ENCODE measurements at regions not wholly inside any gene's neighbourhood (a gene's known extent, or its start where the extent isn't known, plus 50 kb on each side); places are given as distances from the start of the nearest gene placed in this dataset.

DNA sequence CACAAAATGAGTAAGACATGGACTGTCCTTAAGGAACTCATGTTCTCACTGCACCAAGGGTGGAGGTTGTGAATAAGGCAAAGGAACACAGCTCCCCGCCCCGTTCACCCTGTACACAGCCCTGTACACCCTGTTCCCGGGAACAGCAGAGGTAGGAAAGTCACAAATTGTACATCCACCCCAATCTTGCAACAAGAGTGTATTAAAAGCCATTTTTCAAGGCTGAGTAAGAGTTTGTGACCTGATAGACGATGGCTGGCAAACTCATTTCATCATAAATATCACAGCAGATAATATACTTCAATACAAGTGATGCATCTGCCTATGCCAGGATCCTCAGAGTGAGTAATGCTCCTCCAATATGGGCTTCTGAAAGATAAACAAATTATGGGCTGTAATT, 52.5 kb upstream of the CAMK1G start:
- no peak overlapping the region for H3K4me3 ChIP-seq (ENCODE audit: low read length)
- DNase-seq (ENCODE audit: low read depth): peak; percentile 54
- TF ChIP-seq, protein P1, sequence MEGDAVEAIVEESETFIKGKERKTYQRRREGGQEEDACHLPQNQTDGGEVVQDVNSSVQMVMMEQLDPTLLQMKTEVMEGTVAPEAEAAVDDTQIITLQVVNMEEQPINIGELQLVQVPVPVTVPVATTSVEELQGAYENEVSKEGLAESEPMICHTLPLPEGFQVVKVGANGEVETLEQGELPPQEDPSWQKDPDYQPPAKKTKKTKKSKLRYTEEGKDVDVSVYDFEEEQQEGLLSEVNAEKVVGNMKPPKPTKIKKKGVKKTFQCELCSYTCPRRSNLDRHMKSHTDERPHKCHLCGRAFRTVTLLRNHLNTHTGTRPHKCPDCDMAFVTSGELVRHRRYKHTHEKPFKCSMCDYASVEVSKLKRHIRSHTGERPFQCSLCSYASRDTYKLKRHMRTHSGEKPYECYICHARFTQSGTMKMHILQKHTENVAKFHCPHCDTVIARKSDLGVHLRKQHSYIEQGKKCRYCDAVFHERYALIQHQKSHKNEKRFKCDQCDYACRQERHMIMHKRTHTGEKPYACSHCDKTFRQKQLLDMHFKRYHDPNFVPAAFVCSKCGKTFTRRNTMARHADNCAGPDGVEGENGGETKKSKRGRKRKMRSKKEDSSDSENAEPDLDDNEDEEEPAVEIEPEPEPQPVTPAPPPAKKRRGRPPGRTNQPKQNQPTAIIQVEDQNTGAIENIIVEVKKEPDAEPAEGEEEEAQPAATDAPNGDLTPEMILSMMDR (IDR thresholded peaks at IDR 0.05; ENCODE audit: insufficient read depth, low read depth, low read length, missing control alignments): no peak

DNA sequence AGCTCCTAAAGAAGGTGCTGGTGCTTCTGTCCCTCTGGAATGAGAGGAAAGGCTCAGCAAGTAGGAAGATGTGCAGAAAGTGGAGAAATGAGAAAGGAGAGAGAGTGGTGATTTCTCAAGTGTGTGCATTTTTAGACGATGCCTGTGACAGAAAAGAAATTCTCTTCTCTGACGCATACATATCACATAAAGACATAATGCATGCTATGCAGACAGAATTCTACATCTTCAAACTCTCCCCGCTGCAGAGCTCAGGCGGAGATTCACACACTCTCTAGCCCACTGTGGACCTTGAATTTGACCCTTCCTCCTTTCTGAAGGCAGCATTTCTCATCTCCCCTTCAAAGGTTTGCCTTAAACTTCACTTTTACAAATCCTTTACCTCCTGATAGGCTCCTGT, 52.0 kb upstream of the CAMK1G start:
- TF ChIP-seq, protein P1 (IDR thresholded peaks at IDR 0.05; ENCODE audit: insufficient read depth, low read depth, low read length, missing control alignments): no peak
- DNase-seq (ENCODE audit: low read depth): no peak
- no peak overlapping the region for H3K4me3 ChIP-seq (ENCODE audit: low read length)
